CD14-positive monocyte (primary cell): ENCODE measurements at regions not wholly inside any gene's neighbourhood (a gene's known extent, or its start where the extent isn't known, plus 50 kb on each side); places are given as distances from the start of the nearest gene placed in this dataset.

Source experiments
- DNase-seq, 3 donors: peaks; one replicate each; pipeline ENCODE4 v3.0.0-alpha.2; 2011 to 2022
- H2AFZ ChIP-seq: 2 replicates; pipeline ENCODE4 v1.6.0; 2012; ENCODE audit warnings: mild to moderate bottlenecking, low read depth, low read length, inconsistent platforms; ENCODE audit not compliant: insufficient read depth, poor library complexity, severe bottlenecking
- H3K27ac ChIP-seq, 2 donors: 1 replicate in 1 of 2; 2 replicates in 1 of 2; pipeline ENCODE4 v1.5.1; 2012 to 2013; ENCODE audit warnings: low read length in 2 of 2, control low read depth in 1 of 2, inconsistent platforms in 1 of 2, low read depth in 1 of 2, mild to moderate bottlenecking in 1 of 2
- H3K27me3 ChIP-seq, 2 donors: one replicate each; pipeline versions ENCODE4 v1.6.0 to v1.6.1; 2011 to 2013; ENCODE audit warnings: low read length in 2 of 2; ENCODE audit not compliant: control insufficient read depth in 2 of 2, insufficient read depth in 2 of 2
- H3K36me3 ChIP-seq, 2 donors: replicated peaks in 1 of 2; 1 replicate in 1 of 2; 2 replicates in 1 of 2; pipeline versions ENCODE4 v1.5.1 to v1.6.1; 2012 to 2013; ENCODE audit warnings: low read length in 2 of 2, control low read depth in 1 of 2, inconsistent platforms in 1 of 2, mild to moderate bottlenecking in 1 of 2; ENCODE audit not compliant: insufficient read depth in 2 of 2, control insufficient read depth in 1 of 2
- H3K4me1 ChIP-seq, 2 donors: 1 replicate in 1 of 2; 2 replicates in 1 of 2; pipeline versions ENCODE4 v1.5.1 to v1.6.1; 2012 to 2013; ENCODE audit warnings: low read length in 2 of 2, control low read depth in 1 of 2, inconsistent platforms in 1 of 2, mild to moderate bottlenecking in 1 of 2, moderate library complexity in 1 of 2; ENCODE audit not compliant: insufficient read depth in 2 of 2, control insufficient read depth in 1 of 2
- H3K4me2 ChIP-seq: replicated peaks from 2 replicates; pipeline ENCODE3; 2012; ENCODE audit warnings: low read length, moderate library complexity, mild to moderate bottlenecking; ENCODE audit not compliant: poor library complexity, severe bottlenecking; ENCODE audit errors: extremely low read depth
- H3K4me3 ChIP-seq, 3 experiments: fragments of 200-600 bp in 1 of 3; sonication (generic) in 1 of 3; replicated peaks in 1 of 3; 1 replicate in 2 of 3; 2 replicates in 1 of 3; pipeline ENCODE4 v1.5.1; 2011 to 2013; ENCODE audit warnings: low read length in 3 of 3, mild to moderate bottlenecking in 3 of 3, control low read depth in 2 of 3, low read depth in 2 of 3, inconsistent platforms in 1 of 3, moderate library complexity in 1 of 3
- H3K79me2 ChIP-seq: 2 replicates; pipeline ENCODE4 v1.6.0; 2012; ENCODE audit warnings: mild to moderate bottlenecking, control low read depth, inconsistent platforms, low read length, moderate library complexity; ENCODE audit not compliant: insufficient read depth
- H3K9ac ChIP-seq: 2 replicates; pipeline ENCODE4 v1.6.0; 2017; ENCODE audit warnings: low read length, mild to moderate bottlenecking; ENCODE audit not compliant: insufficient read depth, poor library complexity, severe bottlenecking
- H3K9me3 ChIP-seq, 2 donors: replicated peaks in 1 of 2; 1 replicate in 1 of 2; 2 replicates in 1 of 2; pipeline versions ENCODE4 v1.5.1 to v1.6.1; 2012 to 2013; ENCODE audit warnings: low read length in 2 of 2, control low read depth in 1 of 2; ENCODE audit not compliant: control insufficient read depth in 1 of 2, insufficient read depth in 1 of 2
- H4K20me1 ChIP-seq: 2 replicates; pipeline ENCODE4 v1.6.0; 2012; ENCODE audit warnings: mild to moderate bottlenecking, low read length, control low read depth, moderate library complexity; ENCODE audit not compliant: insufficient read depth
- H3K27ac Mint-ChIP-seq, 7 donors: one replicate each; pipeline ENCODE4 v1.8.0; 2020; ENCODE audit warnings: mild to moderate bottlenecking in 7 of 7, mixed read lengths in 7 of 7, moderate library complexity in 6 of 7, inconsistent platforms in 2 of 7
- H3K27me3 Mint-ChIP-seq, 3 donors: one replicate each; pipeline ENCODE4 v1.8.0; 2021 to 2022; ENCODE audit warnings: low read depth in 3 of 3, mild to moderate bottlenecking in 3 of 3, mixed read lengths in 3 of 3, moderate library complexity in 3 of 3, inconsistent platforms in 1 of 3
- H3K36me3 Mint-ChIP-seq, 2 donors: one replicate each; pipeline ENCODE4 v1.8.0; 2020; ENCODE audit warnings: mixed read lengths in 2 of 2, inconsistent platforms in 1 of 2, mild to moderate bottlenecking in 1 of 2
- H3K4me1 Mint-ChIP-seq: one replicate; pipeline ENCODE4 v1.8.0; 2020; ENCODE audit warnings: mild to moderate bottlenecking, mixed read lengths
- H3K4me3 Mint-ChIP-seq, 2 donors: one replicate each; pipeline ENCODE4 v1.8.0; 2020; ENCODE audit warnings: mild to moderate bottlenecking in 2 of 2, mixed read lengths in 2 of 2, moderate library complexity in 1 of 2
- H3K9me3 Mint-ChIP-seq, 7 donors: one replicate each; pipeline ENCODE4 v1.8.0; 2020 to 2022; ENCODE audit warnings: mixed read lengths in 7 of 7, mild to moderate bottlenecking in 6 of 7, moderate library complexity in 6 of 7, inconsistent platforms in 2 of 7
- WGBS: methylation state at CpG from one replicate; pipeline ENCODE4 v1.1.5; 2013; ENCODE audit warnings: missing lambda C conversion rate; ENCODE audit not compliant: insufficient coverage; 5-methylcytosine and 5-hydroxymethylcytosine counted together
- intact Hi-C, 2 donors: fragments of 100-400 bp; cut with micrococcal nuclease; formaldehyde crosslinking; loops; one replicate each; pipeline versions ENCODE4 v1.15.0 to v1.15.1; 2023
- TF ChIP-seq, protein P1 (sequence below): fragments of 200-600 bp; IDR thresholded peaks from one replicate; pipeline ENCODE4 v1.8.0; 2022; ENCODE audit warnings: antibody characterized with exemption, mild to moderate bottlenecking

DNA sequence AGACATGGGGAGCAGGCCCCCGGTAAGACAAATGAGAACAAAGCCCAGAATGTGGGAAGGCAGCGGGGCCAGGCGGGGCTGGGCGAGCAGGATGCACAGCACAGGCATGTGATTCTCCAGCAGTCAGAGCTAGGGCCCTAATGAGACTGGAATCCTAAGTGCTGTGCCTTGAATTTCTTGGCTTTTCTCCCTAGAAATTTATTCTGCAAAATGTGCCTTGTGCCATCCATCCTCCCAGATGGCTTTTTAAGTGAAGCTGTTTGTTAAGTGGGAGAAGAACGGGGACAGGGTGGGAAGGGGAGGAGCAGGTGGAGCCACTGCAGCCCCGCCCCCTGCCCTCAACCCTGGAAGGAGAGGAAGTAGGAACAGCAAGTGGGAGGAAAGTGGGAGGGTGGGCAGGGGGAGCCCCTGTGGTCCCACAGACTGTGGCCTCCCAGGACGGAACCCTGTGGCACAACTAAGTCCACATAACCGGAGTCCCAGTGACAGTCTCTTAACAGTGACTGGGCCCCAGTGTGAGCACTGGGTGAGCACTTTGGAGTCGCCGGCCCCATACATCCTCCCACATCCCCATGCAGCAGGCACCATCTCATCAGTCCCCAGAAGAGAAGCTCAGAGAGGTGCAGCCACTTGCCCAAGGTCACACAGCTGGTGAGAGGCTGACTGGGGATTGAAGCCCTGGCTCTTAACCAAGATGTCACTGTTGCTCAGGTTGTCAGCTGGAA, 216.9 kb downstream of the MATN1 start:
- Histone ChIP-seq H3K79me2 (no peaks in the 10 kb centered on the region), H3K4me2 (no peak overlapping the region), H3K4me3 (no peak overlapping the region), H3K36me3 (no peaks in the 10 kb centered on the region), H3K27me3 (no peaks in the 10 kb centered on the region), H3K9ac (no peak overlapping the region), H3K9me3 (no peaks in the 10 kb centered on the region), H2AFZ (no peak overlapping the region), H3K27ac (no peak overlapping the region), H3K4me1 (no peaks in the 10 kb centered on the region), H4K20me1 (no peaks in the 10 kb centered on the region)
- Mint-ChIP-seq H3K4me3 (no peak overlapping the region), H3K27ac (no peak overlapping the region), H3K9me3 (peaks cover 0 to 4% (median 2%) of the 10 kb centered on the region in 7 donors), H3K4me1 (no peaks in the 10 kb centered on the region), H3K36me3 (no peaks in the 10 kb centered on the region), H3K27me3 (peaks cover 8 to 9% (median 8%) of the 10 kb centered on the region in 3 donors)
- TF ChIP-seq, protein P1, sequence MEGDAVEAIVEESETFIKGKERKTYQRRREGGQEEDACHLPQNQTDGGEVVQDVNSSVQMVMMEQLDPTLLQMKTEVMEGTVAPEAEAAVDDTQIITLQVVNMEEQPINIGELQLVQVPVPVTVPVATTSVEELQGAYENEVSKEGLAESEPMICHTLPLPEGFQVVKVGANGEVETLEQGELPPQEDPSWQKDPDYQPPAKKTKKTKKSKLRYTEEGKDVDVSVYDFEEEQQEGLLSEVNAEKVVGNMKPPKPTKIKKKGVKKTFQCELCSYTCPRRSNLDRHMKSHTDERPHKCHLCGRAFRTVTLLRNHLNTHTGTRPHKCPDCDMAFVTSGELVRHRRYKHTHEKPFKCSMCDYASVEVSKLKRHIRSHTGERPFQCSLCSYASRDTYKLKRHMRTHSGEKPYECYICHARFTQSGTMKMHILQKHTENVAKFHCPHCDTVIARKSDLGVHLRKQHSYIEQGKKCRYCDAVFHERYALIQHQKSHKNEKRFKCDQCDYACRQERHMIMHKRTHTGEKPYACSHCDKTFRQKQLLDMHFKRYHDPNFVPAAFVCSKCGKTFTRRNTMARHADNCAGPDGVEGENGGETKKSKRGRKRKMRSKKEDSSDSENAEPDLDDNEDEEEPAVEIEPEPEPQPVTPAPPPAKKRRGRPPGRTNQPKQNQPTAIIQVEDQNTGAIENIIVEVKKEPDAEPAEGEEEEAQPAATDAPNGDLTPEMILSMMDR: no peak
- intact Hi-C loops: no loop called here
- 66% methylated on average over 6 of the region's 10 CpGs for WGBS
- DNase-seq: no peak

DNA sequence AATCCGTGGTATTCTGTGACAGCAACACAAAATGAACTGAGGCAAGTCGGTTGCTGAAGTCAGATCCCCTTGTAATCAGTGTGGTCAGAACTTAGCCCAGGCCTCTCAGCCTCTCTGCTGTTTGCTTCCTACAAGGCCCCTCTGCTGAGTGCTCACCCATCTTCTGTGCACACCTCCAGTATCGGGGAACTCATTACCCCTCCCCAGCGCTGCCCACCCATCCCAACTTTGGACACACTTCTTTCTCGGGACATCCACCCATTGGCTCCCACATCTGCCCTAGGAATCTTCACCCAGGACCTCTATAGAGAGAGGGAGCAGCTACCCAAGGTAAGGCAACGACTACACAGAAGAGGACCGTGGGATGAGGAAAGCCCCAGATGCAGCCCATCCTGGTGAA, 217.5 kb downstream of the MATN1 start:
- Histone ChIP-seq H3K36me3 (no peaks in the 10 kb centered on the region), H3K4me3 (no peak overlapping the region), H3K79me2 (no peaks in the 10 kb centered on the region), H3K4me2 (no peak overlapping the region), H4K20me1 (no peaks in the 10 kb centered on the region), H3K9me3 (no peaks in the 10 kb centered on the region), H3K9ac (no peak overlapping the region), H3K27ac (no peak overlapping the region), H2AFZ (no peak overlapping the region), H3K27me3 (no peaks in the 10 kb centered on the region), H3K4me1 (no peaks in the 10 kb centered on the region)
- Mint-ChIP-seq H3K9me3 (peaks cover 0 to 5% (median 3%) of the 10 kb centered on the region in 7 donors), H3K27ac (no peak overlapping the region), H3K4me1 (no peaks in the 10 kb centered on the region), H3K36me3 (no peaks in the 10 kb centered on the region), H3K4me3 (no peak overlapping the region), H3K27me3 (peaks cover 4 to 9% (median 8%) of the 10 kb centered on the region in 3 donors)
- DNase-seq: no peak
- intact Hi-C loops: no loop called here
- TF ChIP-seq, protein P1: no peak
- WGBS: 90% methylated on average over 5 of the region's 7 CpGs
